ENCODE measurements at regions not wholly inside any gene's neighbourhood (a gene's known extent, or its start where the extent isn't known, plus 50 kb on each side); places are given as distances from the start of the nearest gene placed in this dataset.

DNA sequence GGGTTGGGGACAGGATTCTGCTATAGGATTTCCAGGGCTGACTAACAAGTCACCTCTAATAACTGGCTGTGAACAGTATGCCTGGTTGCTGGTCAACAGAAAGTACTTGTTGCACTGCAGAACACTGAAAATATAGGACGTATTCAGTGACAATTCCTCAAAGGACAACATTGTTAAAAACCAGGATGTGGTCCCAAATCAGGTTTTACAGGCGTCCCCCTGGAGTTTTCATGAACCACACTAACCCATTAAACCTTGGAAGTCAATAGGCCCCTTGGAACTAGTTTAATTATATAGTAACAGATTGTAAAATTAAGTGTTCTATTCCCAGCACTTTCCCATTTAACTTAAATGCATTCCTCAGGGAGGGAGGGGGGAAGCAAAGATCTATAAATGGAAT, 495.4 kb downstream of the TBC1D4 start:
- TF ChIP-seq MEF2A (IDR thresholded peaks at IDR 0.05; ENCODE audit: borderline replicate concordance, low read depth) (no peak), RFX5 (IDR thresholded peaks at IDR 0.05; ENCODE audit: low read length) (no peak), TAF1 (IDR thresholded peaks at IDR 0.05; ENCODE audit: borderline replicate concordance, low read depth, low read length) (no peak), EZH2phosphoT487 (IDR thresholded peaks at IDR 0.05; ENCODE audit: borderline replicate concordance, low read depth) (no peak), RAD21 (IDR thresholded peaks at IDR 0.05; ENCODE audit: low read length) (no peak)
- TF ChIP-seq, protein P1, sequence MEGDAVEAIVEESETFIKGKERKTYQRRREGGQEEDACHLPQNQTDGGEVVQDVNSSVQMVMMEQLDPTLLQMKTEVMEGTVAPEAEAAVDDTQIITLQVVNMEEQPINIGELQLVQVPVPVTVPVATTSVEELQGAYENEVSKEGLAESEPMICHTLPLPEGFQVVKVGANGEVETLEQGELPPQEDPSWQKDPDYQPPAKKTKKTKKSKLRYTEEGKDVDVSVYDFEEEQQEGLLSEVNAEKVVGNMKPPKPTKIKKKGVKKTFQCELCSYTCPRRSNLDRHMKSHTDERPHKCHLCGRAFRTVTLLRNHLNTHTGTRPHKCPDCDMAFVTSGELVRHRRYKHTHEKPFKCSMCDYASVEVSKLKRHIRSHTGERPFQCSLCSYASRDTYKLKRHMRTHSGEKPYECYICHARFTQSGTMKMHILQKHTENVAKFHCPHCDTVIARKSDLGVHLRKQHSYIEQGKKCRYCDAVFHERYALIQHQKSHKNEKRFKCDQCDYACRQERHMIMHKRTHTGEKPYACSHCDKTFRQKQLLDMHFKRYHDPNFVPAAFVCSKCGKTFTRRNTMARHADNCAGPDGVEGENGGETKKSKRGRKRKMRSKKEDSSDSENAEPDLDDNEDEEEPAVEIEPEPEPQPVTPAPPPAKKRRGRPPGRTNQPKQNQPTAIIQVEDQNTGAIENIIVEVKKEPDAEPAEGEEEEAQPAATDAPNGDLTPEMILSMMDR (IDR thresholded peaks at IDR 0.05): no peak
- TF ChIP-seq, protein P2, sequence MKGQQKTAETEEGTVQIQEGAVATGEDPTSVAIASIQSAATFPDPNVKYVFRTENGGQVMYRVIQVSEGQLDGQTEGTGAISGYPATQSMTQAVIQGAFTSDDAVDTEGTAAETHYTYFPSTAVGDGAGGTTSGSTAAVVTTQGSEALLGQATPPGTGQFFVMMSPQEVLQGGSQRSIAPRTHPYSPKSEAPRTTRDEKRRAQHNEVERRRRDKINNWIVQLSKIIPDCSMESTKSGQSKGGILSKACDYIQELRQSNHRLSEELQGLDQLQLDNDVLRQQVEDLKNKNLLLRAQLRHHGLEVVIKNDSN (IDR thresholded peaks at IDR 0.05; ENCODE audit: borderline replicate concordance, low read depth): no peak
- TF ChIP-seq, protein P3, sequence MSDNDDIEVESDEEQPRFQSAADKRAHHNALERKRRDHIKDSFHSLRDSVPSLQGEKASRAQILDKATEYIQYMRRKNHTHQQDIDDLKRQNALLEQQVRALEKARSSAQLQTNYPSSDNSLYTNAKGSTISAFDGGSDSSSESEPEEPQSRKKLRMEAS (IDR thresholded peaks at IDR 0.05; ENCODE audit: low read depth): no peak
